ENCODE measurements at regions not wholly inside any gene's neighbourhood (a gene's known extent, or its start where the extent isn't known, plus 50 kb on each side); places are given as distances from the start of the nearest gene placed in this dataset.

DNA sequence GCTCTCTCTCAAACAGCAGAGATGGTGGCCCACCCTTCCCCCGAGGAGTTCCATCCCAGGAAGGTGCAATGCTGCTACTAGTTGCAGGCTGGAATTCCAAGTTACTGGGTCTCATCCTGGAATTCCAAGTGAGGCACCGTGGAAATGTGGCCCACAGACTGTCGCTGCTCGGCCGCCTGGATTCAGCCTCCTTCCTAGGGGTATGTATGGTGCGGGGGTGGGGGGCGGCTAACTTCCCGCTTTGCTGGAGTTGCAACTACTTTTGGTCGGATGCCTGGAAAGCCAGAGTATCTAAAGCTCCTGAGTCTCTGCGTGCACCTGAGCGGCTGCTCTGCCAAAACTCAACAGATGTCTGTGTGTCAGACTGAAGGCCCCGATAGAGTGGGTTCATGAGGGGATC is 1146.2 kb downstream of the RPA4 start:
- WGBS (ENCODE audit: insufficient coverage, low coverage, missing lambda C conversion rate), result 7% methylated on average over 6 of the region's 12 CpGs
- no peak for ATAC-seq
- H3K4me1 ChIP-seq (replicated peaks in 1 of 2; ENCODE audit: control insufficient read depth in 2 of 2, insufficient read depth in 2 of 2, low read length in 2 of 2), result no peaks in the 10 kb centered on the region
- H3K9me3 ChIP-seq (replicated peaks; ENCODE audit: control insufficient read depth, insufficient read depth, low read depth, low read length), result no peaks in the 10 kb centered on the region
- no peaks in the 10 kb centered on the region for H3K27me3 ChIP-seq (ENCODE audit: control insufficient read depth in 2 of 2, insufficient read depth in 2 of 2, low read length in 2 of 2)
- intact Hi-C loops (cut with micrococcal nuclease), result no loop called here
- POLR2A ChIA-PET, result no interaction called here
- TF ChIP-seq ZNF830 (CRISPR knock-in tag; IDR thresholded peaks at IDR 0.05) (no peak), E2F6 (IDR thresholded peaks at IDR 0.05; ENCODE audit: borderline replicate concordance in 1 of 2, extremely low read depth in 1 of 2, insufficient read depth in 1 of 2, insufficient read length in 1 of 2, low read depth in 1 of 2, low read length in 1 of 2, poor library complexity in 1 of 2, severe bottlenecking in 1 of 2) (no peak), ETV1 (tag; conservative IDR thresholded peaks at IDR 0.05; ENCODE audit: low read depth) (no peak), MEF2A (IDR thresholded peaks at IDR 0.05; ENCODE audit: control insufficient read depth, low read depth, low read length) (no peak), ZNF699 (CRISPR knock-in tag; IDR thresholded peaks at IDR 0.05; ENCODE audit: insufficient replicate concordance) (no peak)
- no peak for DNase-seq (ENCODE audit: extremely low read depth in 1 of 4, low spot score in 3 of 4)
- CTCF ChIA-PET (ENCODE audit: low intra/inter-chr PET ratio), result no interaction called here
- in situ Hi-C loops (cut with MboI), result no loop called here
- no peaks in the 10 kb centered on the region for H3K79me2 ChIP-seq (ENCODE audit: control insufficient read depth, insufficient read depth, low read length)
- H3K9me1 ChIP-seq (ENCODE audit: control insufficient read depth, insufficient read depth, low read length), result no peaks in the 10 kb centered on the region
- no peak overlapping the region for H2AFZ ChIP-seq (ENCODE audit: low read depth, low read length)
- H4K20me1 ChIP-seq (replicated peaks; ENCODE audit: control insufficient read depth, insufficient read depth, low read length), result no peaks in the 10 kb centered on the region
- H3K4me2 ChIP-seq (ENCODE audit: insufficient read depth, low read length), result no peak overlapping the region
- no TSS peak for BruUV-seq (replicated peaks)
- H3K4me3 ChIP-seq, result no peak overlapping the region
- no peak for FAIRE-seq
- H3K27ac ChIP-seq (ENCODE audit: extremely low read depth, low read depth, low read length), result no peak overlapping the region
- H3K9ac ChIP-seq (ENCODE audit: insufficient read depth in 1 of 2, low read depth in 2 of 2, low read length in 2 of 2), result no peak overlapping the region
- H3K36me3 ChIP-seq (ENCODE audit: control insufficient read depth, insufficient read depth, low read length), result no peaks in the 10 kb centered on the region

DNA sequence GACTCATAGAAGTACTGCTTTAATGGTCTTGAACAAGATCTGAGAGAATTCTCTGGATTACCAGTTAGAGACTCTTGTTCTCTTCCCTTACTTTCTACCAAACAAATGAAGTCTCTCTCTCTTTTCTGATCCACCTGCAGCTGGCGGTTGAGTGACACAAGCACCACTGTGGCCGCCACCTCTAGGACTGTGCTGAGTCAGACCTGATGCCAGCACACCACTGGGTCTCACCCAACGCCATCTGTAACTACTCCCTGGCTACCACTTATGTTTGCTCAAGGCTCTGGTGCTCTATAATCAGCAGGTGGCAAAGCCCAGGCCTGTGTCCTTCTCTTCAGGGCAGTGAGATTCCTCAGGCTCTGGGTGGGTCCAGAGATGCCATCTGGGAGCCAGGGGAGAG is 1173.5 kb downstream of the RPA4 start:
- CTCF ChIA-PET (ENCODE audit: low intra/inter-chr PET ratio), result no interaction called here
- no peak for DNase-seq (ENCODE audit: extremely low read depth in 1 of 4, low spot score in 3 of 4)
- Histone ChIP-seq H3K27me3 (ENCODE audit: control insufficient read depth in 2 of 2, insufficient read depth in 2 of 2, low read length in 2 of 2) (no peaks in the 10 kb centered on the region), H3K36me3 (ENCODE audit: control insufficient read depth, insufficient read depth, low read length) (no peaks in the 10 kb centered on the region), H3K9me3 (replicated peaks; ENCODE audit: control insufficient read depth, insufficient read depth, low read depth, low read length) (no peaks in the 10 kb centered on the region), H2AFZ (ENCODE audit: low read depth, low read length) (no peak overlapping the region), H3K79me2 (ENCODE audit: control insufficient read depth, insufficient read depth, low read length) (no peaks in the 10 kb centered on the region), H3K4me2 (ENCODE audit: insufficient read depth, low read length) (no peak overlapping the region), H3K9ac (ENCODE audit: insufficient read depth in 1 of 2, low read depth in 2 of 2, low read length in 2 of 2) (no peak overlapping the region), H3K4me3 (no peak overlapping the region), H4K20me1 (replicated peaks; ENCODE audit: control insufficient read depth, insufficient read depth, low read length) (no peaks in the 10 kb centered on the region), H3K27ac (ENCODE audit: extremely low read depth, low read depth, low read length) (no peak overlapping the region), H3K4me1 (replicated peaks in 1 of 2; ENCODE audit: control insufficient read depth in 2 of 2, insufficient read depth in 2 of 2, low read length in 2 of 2) (no peaks in the 10 kb centered on the region), H3K9me1 (ENCODE audit: control insufficient read depth, insufficient read depth, low read length) (no peaks in the 10 kb centered on the region)
- BruUV-seq (replicated peaks), result no TSS peak
- ATAC-seq, result no peak
- 0% methylated on average over 3 of the region's 3 CpGs for WGBS (ENCODE audit: insufficient coverage, low coverage, missing lambda C conversion rate)
- POLR2A ChIA-PET, result no interaction called here
- intact Hi-C loops (cut with micrococcal nuclease), result no loop called here
- no peak for FAIRE-seq
- in situ Hi-C loops (cut with MboI), result no loop called here
- TF ChIP-seq HMG20B (CRISPR knock-in tag; IDR thresholded peaks at IDR 0.05) (no peak), KAT7 (CRISPR knock-in tag; IDR thresholded peaks at IDR 0.05; ENCODE audit: borderline replicate concordance) (no peak)
- TF ChIP-seq, protein P1, sequence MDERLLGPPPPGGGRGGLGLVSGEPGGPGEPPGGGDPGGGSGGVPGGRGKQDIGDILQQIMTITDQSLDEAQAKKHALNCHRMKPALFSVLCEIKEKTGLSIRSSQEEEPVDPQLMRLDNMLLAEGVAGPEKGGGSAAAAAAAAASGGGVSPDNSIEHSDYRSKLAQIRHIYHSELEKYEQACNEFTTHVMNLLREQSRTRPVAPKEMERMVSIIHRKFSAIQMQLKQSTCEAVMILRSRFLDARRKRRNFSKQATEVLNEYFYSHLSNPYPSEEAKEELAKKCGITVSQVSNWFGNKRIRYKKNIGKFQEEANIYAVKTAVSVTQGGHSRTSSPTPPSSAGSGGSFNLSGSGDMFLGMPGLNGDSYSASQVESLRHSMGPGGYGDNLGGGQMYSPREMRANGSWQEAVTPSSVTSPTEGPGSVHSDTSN (CRISPR knock-in tag; IDR thresholded peaks at IDR 0.05; ENCODE audit: low read depth), result no peak
- TF ChIP-seq, protein P1 (tag; conservative IDR thresholded peaks at IDR 0.05; ENCODE audit: low read depth), result no peak
